ENCODE measurements at regions not wholly inside any gene's neighbourhood (a gene's known extent, or its start where the extent isn't known, plus 50 kb on each side); places are given as distances from the start of the nearest gene placed in this dataset.

GRCh38 chr2:133732982-133733900 lies 165.0 kb upstream of the NCKAP5 start:
- TF ChIP-seq, protein P1, sequence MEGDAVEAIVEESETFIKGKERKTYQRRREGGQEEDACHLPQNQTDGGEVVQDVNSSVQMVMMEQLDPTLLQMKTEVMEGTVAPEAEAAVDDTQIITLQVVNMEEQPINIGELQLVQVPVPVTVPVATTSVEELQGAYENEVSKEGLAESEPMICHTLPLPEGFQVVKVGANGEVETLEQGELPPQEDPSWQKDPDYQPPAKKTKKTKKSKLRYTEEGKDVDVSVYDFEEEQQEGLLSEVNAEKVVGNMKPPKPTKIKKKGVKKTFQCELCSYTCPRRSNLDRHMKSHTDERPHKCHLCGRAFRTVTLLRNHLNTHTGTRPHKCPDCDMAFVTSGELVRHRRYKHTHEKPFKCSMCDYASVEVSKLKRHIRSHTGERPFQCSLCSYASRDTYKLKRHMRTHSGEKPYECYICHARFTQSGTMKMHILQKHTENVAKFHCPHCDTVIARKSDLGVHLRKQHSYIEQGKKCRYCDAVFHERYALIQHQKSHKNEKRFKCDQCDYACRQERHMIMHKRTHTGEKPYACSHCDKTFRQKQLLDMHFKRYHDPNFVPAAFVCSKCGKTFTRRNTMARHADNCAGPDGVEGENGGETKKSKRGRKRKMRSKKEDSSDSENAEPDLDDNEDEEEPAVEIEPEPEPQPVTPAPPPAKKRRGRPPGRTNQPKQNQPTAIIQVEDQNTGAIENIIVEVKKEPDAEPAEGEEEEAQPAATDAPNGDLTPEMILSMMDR (IDR thresholded peaks at IDR 0.05; ENCODE audit: low read depth, low read length), result no peak
- no peak overlapping the region for H3K4me3 ChIP-seq (ENCODE audit: low read depth, low read length)

- TF ChIP-seq, protein P1 (IDR thresholded peaks at IDR 0.05; ENCODE audit: low read depth, low read length), result no peak
- H3K4me3 ChIP-seq (ENCODE audit: low read depth, low read length), result no peak overlapping the region
Observed at GRCh38 chr2:133733901-133734255, 165.6 kb upstream of the NCKAP5 start.

DNA sequence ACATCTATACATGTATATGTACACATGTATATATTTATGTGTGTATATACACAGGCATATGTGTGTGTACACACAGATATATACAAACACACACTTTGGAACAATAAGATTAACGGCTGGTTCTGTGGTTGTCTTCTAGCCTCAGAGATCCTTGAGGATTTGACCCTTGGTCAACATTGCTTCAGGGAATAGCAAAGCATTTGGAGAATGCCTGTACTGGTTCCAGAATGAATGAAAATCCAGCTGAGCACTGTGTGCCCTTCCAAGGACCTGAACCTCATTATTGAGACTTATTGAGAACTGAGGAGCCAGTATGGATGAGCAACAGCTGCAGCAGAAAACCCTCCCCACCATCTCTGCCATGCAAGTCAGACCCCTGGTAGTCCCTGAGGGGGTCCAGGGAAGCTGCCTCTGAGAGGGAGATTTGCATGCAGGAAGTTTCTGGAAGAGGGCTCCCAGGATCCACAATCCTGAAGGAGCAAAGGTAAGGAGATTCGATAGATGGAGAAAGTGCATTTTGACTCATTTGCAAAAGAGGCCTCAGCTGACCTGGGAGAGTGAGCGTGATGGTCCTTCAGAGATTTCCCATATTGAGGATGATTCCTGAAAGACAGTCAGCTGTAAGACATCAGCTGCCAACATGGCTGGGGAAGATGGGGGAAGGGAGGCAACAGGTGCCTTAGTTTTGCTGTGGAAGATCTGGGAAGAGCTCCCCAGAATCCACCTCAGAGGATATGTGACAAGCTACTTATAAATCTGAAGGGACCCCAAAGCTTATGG lies 166.6 kb upstream of the NCKAP5 start:
- TF ChIP-seq, protein P1 (IDR thresholded peaks at IDR 0.05; ENCODE audit: low read depth, low read length), result no peak
- no peak overlapping the region for H3K4me3 ChIP-seq (ENCODE audit: low read depth, low read length)

DNA sequence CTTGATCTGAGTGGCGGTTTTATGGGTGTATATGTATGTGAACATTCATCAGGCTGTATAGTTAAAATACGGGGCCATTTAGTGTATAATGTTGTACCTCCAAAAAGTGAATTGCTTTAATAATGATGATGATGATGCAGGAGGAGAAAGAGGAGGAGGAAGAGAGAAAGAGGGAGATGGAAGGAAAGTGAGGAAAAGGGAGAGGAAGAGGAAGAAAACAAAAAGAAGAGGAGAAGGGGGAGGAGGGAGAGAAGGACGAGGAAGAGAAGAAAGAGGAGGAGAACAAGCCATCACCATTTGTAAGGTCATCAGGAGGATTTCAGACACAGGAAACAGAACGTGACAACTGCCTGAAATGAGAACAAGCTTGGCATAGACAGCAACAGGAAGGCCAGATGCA lies 168.4 kb upstream of the NCKAP5 start:
- H3K4me3 ChIP-seq (ENCODE audit: low read depth, low read length), result no peak overlapping the region
- TF ChIP-seq, protein P1 (IDR thresholded peaks at IDR 0.05; ENCODE audit: low read depth, low read length), result no peak

DNA sequence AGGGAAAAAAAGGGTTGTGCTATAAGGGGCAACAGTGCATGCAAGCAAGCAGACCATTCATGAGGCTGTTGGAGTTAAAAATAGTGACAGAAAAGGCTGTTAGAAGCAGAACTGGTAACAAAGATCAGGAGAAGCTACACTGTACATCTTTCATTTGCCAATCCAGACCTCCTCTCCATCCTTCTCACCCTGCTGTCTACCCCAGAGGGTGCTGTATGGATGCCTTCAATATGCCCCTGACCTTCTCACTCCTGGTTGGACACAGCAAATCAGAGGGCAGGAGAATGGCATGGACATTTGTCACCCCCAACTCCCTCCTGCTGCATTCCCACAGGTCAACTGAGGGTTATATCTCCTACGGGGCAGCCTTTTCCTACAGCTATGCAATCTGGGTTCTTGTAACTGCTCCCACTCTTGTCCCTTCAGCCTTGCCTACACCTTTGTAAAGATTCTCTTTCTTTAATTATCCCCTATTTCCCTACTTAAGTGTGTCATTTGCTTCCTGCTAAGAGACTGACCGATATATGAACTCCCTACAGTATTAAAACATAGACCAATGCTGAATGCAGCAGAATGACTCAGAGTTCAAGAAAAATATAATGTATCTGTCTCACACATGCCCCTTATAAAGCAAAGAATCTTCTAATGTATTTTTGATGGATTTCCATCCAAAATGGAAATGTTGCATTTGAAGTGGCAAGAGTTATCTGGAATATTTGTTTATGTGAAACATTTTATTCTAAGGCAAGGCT lies 169.2 kb upstream of the NCKAP5 start:
- TF ChIP-seq, protein P1 (IDR thresholded peaks at IDR 0.05; ENCODE audit: low read depth, low read length), result no peak
- no peak overlapping the region for H3K4me3 ChIP-seq (ENCODE audit: low read depth, low read length)

GRCh38 chr2:133739039-133739438 lies 170.8 kb upstream of the NCKAP5 start:
- H3K4me3 ChIP-seq (ENCODE audit: low read depth, low read length), result no peak overlapping the region
- TF ChIP-seq, protein P1 (IDR thresholded peaks at IDR 0.05; ENCODE audit: low read depth, low read length), result no peak
